Gastrocnemius medialis (tissue), 4 donors: ENCODE measurements at regions not wholly inside any gene's neighbourhood (a gene's known extent, or its start where the extent isn't known, plus 50 kb on each side); places are given as distances from the start of the nearest gene placed in this dataset.

Experiments
- ATAC-seq, 2 donors: fragments of 150-250 bp; one replicate each; pipeline ENCODE4 v1.9.1; 2016
- DNase-seq, 2 donors: peaks; one replicate each; pipeline ENCODE4 v3.0.0-alpha.2; 2019
- H3K27ac ChIP-seq, 4 donors: fragments of 200-600 bp; sonication (generic); 1 replicate in 1 of 4; 2 replicates in 3 of 4; pipeline ENCODE4 v1.5.1; 2016 to 2018; ENCODE audit warnings: mild to moderate bottlenecking in 2 of 4, moderate library complexity in 1 of 4
- H3K27me3 ChIP-seq, 3 donors: fragments of 200-600 bp; sonication (generic) in 2 of 3; 1 replicate in 1 of 3; 2 replicates in 2 of 3; pipeline versions ENCODE4 v1.5.1 to v1.6.0; 2016 to 2019; ENCODE audit warnings: mild to moderate bottlenecking in 1 of 3, moderate library complexity in 1 of 3
- H3K36me3 ChIP-seq, 2 donors: fragments of 200-600 bp; sonication (generic) in 1 of 2; one replicate each; pipeline ENCODE4 v1.5.1; 2017 to 2018
- H3K4me1 ChIP-seq, 2 donors: fragments of 200-600 bp; sonication (generic) in 1 of 2; one replicate each; pipeline ENCODE4 v1.5.1; 2016 to 2017; ENCODE audit warnings: mild to moderate bottlenecking in 2 of 2
- H3K4me3 ChIP-seq, 4 donors: fragments of 200-600 bp; sonication (generic) in 3 of 4; 1 replicate in 1 of 4; 2 replicates in 3 of 4; pipeline ENCODE4 v1.5.1; 2016 to 2019; ENCODE audit warnings: mild to moderate bottlenecking in 2 of 4
- H3K9me3 ChIP-seq, 3 donors: fragments of 200-600 bp; sonication (generic) in 2 of 3; 1 replicate in 1 of 3; 2 replicates in 2 of 3; pipeline ENCODE4 v1.5.1; 2016 to 2019
- POLR2A ChIP-seq, 2 donors: fragments of 450-650 bp; IDR thresholded peaks; one replicate each; pipeline ENCODE4 v1.6.1; 2017; ENCODE audit warnings: antibody characterized with exemption in 2 of 2, mild to moderate bottlenecking in 2 of 2, moderate library complexity in 2 of 2
- in situ Hi-C, 4 donors: fragments of 200-750 bp; cut with MboI; loops; one replicate each; pipeline versions ENCODE4 v1.15.0 to v1.8.0; 2017; ENCODE audit warnings: low sequenced_read_pairs in 4 of 4
- intact Hi-C: fragments of 100-400 bp; cut with DNase I; formaldehyde crosslinking; loops from one replicate; pipeline ENCODE4 v1.15.1; 2023; ENCODE audit warnings: low total_unique reads
- TF ChIP-seq, protein P1 (sequence below), 5 experiments: fragments of 450-650 bp in 3 of 5; fragments of 200-600 bp in 2 of 5; sonication (generic) in 2 of 5; IDR thresholded peaks in 4 of 5; conservative IDR thresholded peaks in 1 of 5; 1 replicate in 4 of 5; 2 replicates in 1 of 5; pipeline ENCODE4 v1.5.1; 2016 to 2019; ENCODE audit warnings: antibody characterized with exemption in 5 of 5, mild to moderate bottlenecking in 3 of 5, moderate library complexity in 3 of 5

DNA sequence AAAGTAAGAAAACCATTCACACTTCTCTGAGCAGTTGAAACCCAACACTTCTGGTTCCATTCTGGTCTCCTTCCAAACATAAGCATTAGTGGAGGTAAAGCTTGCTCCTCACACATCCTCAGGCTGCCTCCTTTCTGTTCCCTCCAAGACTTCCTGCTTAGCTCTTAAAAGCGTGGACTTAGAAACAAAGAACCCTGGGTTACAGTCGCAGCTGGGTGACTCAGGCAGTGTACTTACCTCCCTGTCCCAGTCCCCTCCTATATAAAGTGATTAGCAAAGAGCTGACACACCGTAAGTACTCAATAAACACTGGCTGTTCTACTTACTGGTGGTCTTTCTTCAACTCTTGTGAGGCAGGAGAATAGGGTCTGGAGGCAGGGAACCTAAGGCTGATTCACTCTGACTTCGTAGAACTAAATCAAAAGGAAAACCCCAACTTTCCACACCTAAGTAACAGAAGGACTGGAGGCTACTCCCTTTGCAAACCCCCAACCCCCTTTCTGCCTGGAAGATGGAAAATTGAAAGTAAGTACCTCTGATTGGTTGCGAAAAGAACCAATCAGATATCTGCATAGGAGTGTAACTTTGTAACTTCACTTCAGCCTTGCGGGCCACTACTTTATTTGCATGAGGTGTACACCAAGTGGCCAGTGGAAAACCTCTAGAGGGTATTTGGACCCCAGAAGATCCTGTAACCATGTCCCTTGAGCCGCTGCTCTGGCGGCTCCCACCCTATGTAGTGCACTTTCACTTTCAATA is 165.4 kb downstream of the SUCLA2 start:
- no peaks in the 10 kb centered on the region for H3K27me3 ChIP-seq
- ATAC-seq: no peak
- intact Hi-C loops: no loop called here

DNA sequence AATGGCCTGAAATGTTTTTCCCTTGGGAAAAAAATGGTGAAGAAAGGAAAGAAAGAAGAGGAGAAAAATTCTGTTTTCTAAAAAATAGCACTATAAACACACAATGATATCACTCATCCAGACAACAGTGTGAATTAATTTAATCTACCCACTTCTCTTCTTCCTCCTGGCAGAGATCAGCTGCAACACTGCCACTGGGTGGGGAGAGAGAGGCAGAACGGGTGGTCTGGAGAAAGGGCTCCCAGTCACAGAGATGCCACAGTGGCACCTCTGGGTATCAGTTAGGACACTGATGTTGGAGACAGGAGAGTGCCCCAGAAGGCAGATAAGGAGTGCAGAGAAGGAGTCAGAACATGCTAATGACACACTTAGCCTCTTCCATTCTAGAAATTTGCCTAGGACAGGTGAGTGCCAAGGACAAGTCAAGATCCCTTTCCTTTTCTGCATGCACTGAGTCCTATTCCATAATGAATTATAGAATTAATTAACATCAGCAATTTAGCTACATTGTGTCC is 168.6 kb downstream of the SUCLA2 start:
- TF ChIP-seq, protein P1, sequence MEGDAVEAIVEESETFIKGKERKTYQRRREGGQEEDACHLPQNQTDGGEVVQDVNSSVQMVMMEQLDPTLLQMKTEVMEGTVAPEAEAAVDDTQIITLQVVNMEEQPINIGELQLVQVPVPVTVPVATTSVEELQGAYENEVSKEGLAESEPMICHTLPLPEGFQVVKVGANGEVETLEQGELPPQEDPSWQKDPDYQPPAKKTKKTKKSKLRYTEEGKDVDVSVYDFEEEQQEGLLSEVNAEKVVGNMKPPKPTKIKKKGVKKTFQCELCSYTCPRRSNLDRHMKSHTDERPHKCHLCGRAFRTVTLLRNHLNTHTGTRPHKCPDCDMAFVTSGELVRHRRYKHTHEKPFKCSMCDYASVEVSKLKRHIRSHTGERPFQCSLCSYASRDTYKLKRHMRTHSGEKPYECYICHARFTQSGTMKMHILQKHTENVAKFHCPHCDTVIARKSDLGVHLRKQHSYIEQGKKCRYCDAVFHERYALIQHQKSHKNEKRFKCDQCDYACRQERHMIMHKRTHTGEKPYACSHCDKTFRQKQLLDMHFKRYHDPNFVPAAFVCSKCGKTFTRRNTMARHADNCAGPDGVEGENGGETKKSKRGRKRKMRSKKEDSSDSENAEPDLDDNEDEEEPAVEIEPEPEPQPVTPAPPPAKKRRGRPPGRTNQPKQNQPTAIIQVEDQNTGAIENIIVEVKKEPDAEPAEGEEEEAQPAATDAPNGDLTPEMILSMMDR (IDR thresholded peaks at IDR 0.05 in 4 of 5, conservative IDR thresholded peaks at IDR 0.05 in 1 of 5): no peak
- no peak for TF ChIP-seq POLR2A (IDR thresholded peaks at IDR 0.05)
- Histone ChIP-seq H3K27me3 (no peaks in the 10 kb centered on the region), H3K36me3 (no peaks in the 10 kb centered on the region), H3K4me3 (no peak overlapping the region), H3K4me1 (no peaks in the 10 kb centered on the region), H3K9me3 (no peaks in the 10 kb centered on the region), H3K27ac (no peak overlapping the region)
- no peak for ATAC-seq
- no peak for DNase-seq
- intact Hi-C loops (no loop called here), in situ Hi-C loops (no loop called here)

More for the DNA sequence above, 165.4 kb downstream of the SUCLA2 start:
- in situ Hi-C loops: no loop called here
- no peak overlapping the region for H3K4me3 ChIP-seq
- no peaks in the 10 kb centered on the region for H3K36me3 ChIP-seq
- DNase-seq: no peak
- H3K27ac ChIP-seq: no peak overlapping the region
- no peaks in the 10 kb centered on the region for H3K9me3 ChIP-seq
- H3K4me1 ChIP-seq: no peaks in the 10 kb centered on the region
- TF ChIP-seq, protein P1 (IDR thresholded peaks at IDR 0.05 in 4 of 5, conservative IDR thresholded peaks at IDR 0.05 in 1 of 5): no peak

DNA sequence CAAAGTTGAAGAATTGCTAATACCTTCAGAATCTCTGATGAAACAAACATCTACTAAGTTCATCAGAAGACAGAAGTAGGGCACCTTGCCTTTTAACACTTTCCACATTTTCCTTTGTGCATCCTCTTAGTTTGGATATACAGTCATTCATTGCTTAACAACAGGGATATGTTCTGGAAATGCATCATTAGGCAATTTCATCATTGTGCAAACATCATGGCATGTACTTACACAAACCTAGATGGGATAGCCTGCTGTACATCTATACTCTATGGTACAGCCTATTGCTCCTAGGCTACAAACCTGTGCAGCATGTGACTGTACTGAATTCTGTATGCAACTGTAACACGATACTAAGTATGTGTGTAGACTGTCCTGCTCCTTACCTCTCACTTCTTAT is 169.8 kb downstream of the SUCLA2 start:
- Histone ChIP-seq H3K4me3 (no peak overlapping the region), H3K4me1 (no peaks in the 10 kb centered on the region), H3K36me3 (no peaks in the 10 kb centered on the region), H3K27ac (no peak overlapping the region), H3K9me3 (no peaks in the 10 kb centered on the region), H3K27me3 (no peaks in the 10 kb centered on the region)
- no peak for TF ChIP-seq POLR2A (IDR thresholded peaks at IDR 0.05)
- TF ChIP-seq, protein P1 (IDR thresholded peaks at IDR 0.05 in 4 of 5, conservative IDR thresholded peaks at IDR 0.05 in 1 of 5): no peak
- DNase-seq (no peak), ATAC-seq (no peak)
- in situ Hi-C loops (no loop called here), intact Hi-C loops (no loop called here)

DNA sequence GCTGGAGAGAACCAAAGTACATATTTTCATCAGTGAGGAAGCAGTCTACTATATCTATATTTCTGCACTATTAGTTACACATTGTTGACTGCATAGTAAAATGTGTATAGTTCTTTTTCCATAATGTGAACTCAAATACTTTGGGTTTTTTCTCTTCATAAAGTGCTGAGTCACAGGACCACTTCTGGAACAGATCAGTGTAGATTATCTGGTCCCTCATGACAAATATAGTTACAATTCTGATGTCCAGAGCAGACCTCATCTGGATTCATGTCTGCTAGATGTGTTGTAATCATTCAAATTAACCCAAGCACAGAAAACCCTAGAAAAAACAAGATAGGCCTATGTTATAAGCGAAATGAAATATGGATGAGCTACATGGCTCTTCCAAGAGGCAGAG is 171.4 kb downstream of the SUCLA2 start:
- no peaks in the 10 kb centered on the region for H3K27me3 ChIP-seq
- intact Hi-C loops: no loop called here
- H3K9me3 ChIP-seq: no peaks in the 10 kb centered on the region
- DNase-seq (no peak), ATAC-seq (no peak)
- H3K36me3 ChIP-seq: no peaks in the 10 kb centered on the region
- in situ Hi-C loops: no loop called here
- no peaks in the 10 kb centered on the region for H3K4me1 ChIP-seq
- H3K27ac ChIP-seq: no peak overlapping the region
- TF ChIP-seq, protein P1 (IDR thresholded peaks at IDR 0.05 in 4 of 5, conservative IDR thresholded peaks at IDR 0.05 in 1 of 5): no peak
- no peak for TF ChIP-seq POLR2A (IDR thresholded peaks at IDR 0.05)
- no peak overlapping the region for H3K4me3 ChIP-seq
